OCI-LY3 (cell line): ENCODE measurements at regions not wholly inside any gene's neighbourhood (a gene's known extent, or its start where the extent isn't known, plus 50 kb on each side); places are given as distances from the start of the nearest gene placed in this dataset.
"Not testable (repeated sequence)": the region's sequence is repeated elsewhere in the genome, so short reads cannot be mapped to it uniquely, and the experiment has no call there.

Experiments
- H2AFZ ChIP-seq: fragments of 200-600, 300-600 bp; shearing (Covaris generic); 2 replicates; pipeline ENCODE4 v1.6.0; 2014; ENCODE audit warnings: antibody characterized with exemption, low read depth, low read length
- H3K27ac ChIP-seq: fragments of 200-600, 300-600 bp; sonication (generic); 2 replicates; pipeline ENCODE4 v1.5.1; 2014; ENCODE audit warnings: mild to moderate bottlenecking, low read length, moderate library complexity, mixed read lengths
- H3K27me3 ChIP-seq: fragments of 200-600, 300-600 bp; sonication (generic); 2 replicates; pipeline ENCODE4 v1.6.1; 2014; ENCODE audit warnings: low read depth, low read length, mixed read lengths
- H3K36me3 ChIP-seq: fragments of 200-600, 300-600 bp; sonication (generic); replicated peaks from 2 replicates; pipeline ENCODE3; 2014; ENCODE audit warnings: low read depth, low read length, mixed read lengths
- H3K4me1 ChIP-seq: fragments of 300-600, 200-600 bp; sonication (generic); 2 replicates; pipeline ENCODE4 v1.6.1; 2014; ENCODE audit warnings: low read length, mixed read lengths
- H3K4me2 ChIP-seq: fragments of 200-600, 300-600 bp; sonication (generic); 2 replicates; pipeline ENCODE4 v1.6.1; 2014; ENCODE audit warnings: low read length, mixed read lengths
- H3K4me3 ChIP-seq: fragments of 300-600, 200-600 bp; sonication (generic); 2 replicates; pipeline ENCODE4 v1.5.1; 2014; ENCODE audit warnings: antibody characterized with exemption, mild to moderate bottlenecking, low read length, moderate library complexity
- H3K79me2 ChIP-seq: fragments of 300-600, 200-600 bp; shearing (Covaris generic); 2 replicates; pipeline ENCODE4 v1.6.1; 2014; ENCODE audit warnings: mild to moderate bottlenecking, low read length, mixed read lengths
- H3K9ac ChIP-seq: fragments of 300-600, 200-600 bp; shearing (Covaris generic); 2 replicates; pipeline ENCODE4 v1.6.0; 2014; ENCODE audit warnings: mild to moderate bottlenecking, low read length, moderate library complexity
- H3K9me3 ChIP-seq: fragments of 200-600, 300-600 bp; shearing (Covaris generic); 2 replicates; pipeline ENCODE4 v1.6.1; 2014; ENCODE audit warnings: low read length, mixed read lengths; ENCODE audit not compliant: insufficient read depth
- H4K20me1 ChIP-seq: fragments of 200-600, 300-600 bp; sonication (generic); 2 replicates; pipeline ENCODE4 v1.6.1; 2016; ENCODE audit warnings: low read length, mixed read lengths; ENCODE audit not compliant: insufficient read depth
- CTCF ChIP-seq: fragments of 200-600, 300-600 bp; sonication (generic); IDR thresholded peaks from 2 replicates; pipeline ENCODE4 v1.5.1; 2014; ENCODE audit warnings: antibody characterized with exemption, low read length, low read depth
- EZH2phosphoT487 ChIP-seq: fragments of 200-600 bp; shearing (Covaris generic); IDR thresholded peaks from 2 replicates; pipeline ENCODE4 v1.6.1; 2018; ENCODE audit warnings: antibody characterized with exemption, mixed run types, low read depth

- no peak for TF ChIP-seq CTCF
- TF ChIP-seq EZH2phosphoT487 = no peak
- H2AFZ ChIP-seq = no peak overlapping the region
- H3K4me3 ChIP-seq = no peak overlapping the region
- no peaks in the 10 kb centered on the region for H3K27me3 ChIP-seq
- no peak overlapping the region for H3K9ac ChIP-seq
- H4K20me1 ChIP-seq = no peaks in the 10 kb centered on the region
- H3K4me2 ChIP-seq = no peak overlapping the region
- H3K9me3 ChIP-seq = peaks cover 5% of the 10 kb centered on the region; the same call in 1 of the 2 replicates
- no peaks in the 10 kb centered on the region for H3K79me2 ChIP-seq
- no peaks in the 10 kb centered on the region for H3K36me3 ChIP-seq
- no peaks in the 10 kb centered on the region for H3K4me1 ChIP-seq
- H3K27ac ChIP-seq = no peak overlapping the region
Observed at GRCh38 chr12:131395971-131396573, 314.8 kb upstream of the SFSWAP start.

- Histone ChIP-seq H3K27ac (no peak overlapping the region), H3K4me2 (no peak overlapping the region), H3K79me2 (no peaks in the 10 kb centered on the region), H3K27me3 (no peaks in the 10 kb centered on the region), H3K36me3 (no peaks in the 10 kb centered on the region), H4K20me1 (no peaks in the 10 kb centered on the region), H3K9me3 (peaks cover 5% of the 10 kb centered on the region; the same call in 1 of the 2 replicates), H3K4me1 (no peaks in the 10 kb centered on the region), H2AFZ (no peak overlapping the region), H3K9ac (no peak overlapping the region), H3K4me3 (no peak overlapping the region)
- TF ChIP-seq CTCF (no peak), EZH2phosphoT487 (no peak)
Observed at GRCh38 chr12:131397493-131398181, 313.3 kb upstream of the SFSWAP start.

- H3K27me3 ChIP-seq = no peaks in the 10 kb centered on the region
- H3K36me3 ChIP-seq = no peaks in the 10 kb centered on the region
- no peak overlapping the region for H3K4me3 ChIP-seq
- no peak overlapping the region for H3K4me2 ChIP-seq
- no peak overlapping the region for H2AFZ ChIP-seq
- H3K27ac ChIP-seq = no peak overlapping the region
- H3K79me2 ChIP-seq = no peaks in the 10 kb centered on the region
- peaks cover 5% of the 10 kb centered on the region; the same call in 1 of the 2 replicates for H3K9me3 ChIP-seq
- H4K20me1 ChIP-seq = no peaks in the 10 kb centered on the region
- no peak overlapping the region for H3K9ac ChIP-seq
- TF ChIP-seq EZH2phosphoT487 (no peak), CTCF (no peak)
- no peaks in the 10 kb centered on the region for H3K4me1 ChIP-seq
Observed at GRCh38 chr12:131399000-131399399, 311.9 kb upstream of the SFSWAP start.

DNA sequence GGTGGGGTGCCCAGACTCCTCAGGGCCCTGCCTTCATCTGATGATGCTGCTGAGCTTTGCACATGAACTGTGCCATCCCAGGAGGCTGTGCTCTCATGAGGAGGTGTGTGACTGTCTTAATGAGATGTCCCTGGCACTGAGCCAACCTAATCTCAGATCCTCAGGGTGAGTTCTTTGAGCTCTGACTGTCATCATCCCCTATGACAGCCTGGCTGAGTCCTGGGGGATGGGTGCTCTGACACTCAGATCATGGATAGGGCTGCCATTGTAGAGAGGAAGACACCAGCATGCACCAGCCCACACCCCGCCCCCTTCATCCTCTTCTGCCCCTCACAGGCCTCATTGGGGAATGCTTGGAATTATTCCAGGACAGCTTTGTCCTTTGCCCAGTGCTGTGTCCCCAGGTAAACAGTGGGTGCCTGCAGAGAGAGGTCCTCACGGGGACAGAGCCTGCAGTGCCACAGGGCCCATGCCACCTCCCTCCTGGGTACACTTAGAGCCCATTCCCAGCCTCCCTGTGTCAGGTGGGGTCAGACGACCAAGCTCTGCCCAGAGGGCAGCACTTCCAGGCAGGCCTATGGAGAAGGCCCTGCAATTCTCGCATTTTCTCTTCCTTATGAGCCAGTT lies 310.1 kb upstream of the SFSWAP start:
- H4K20me1 ChIP-seq, H3K4me1 ChIP-seq, H3K9me3 ChIP-seq, H3K36me3 ChIP-seq, H3K27ac ChIP-seq, H3K4me3 ChIP-seq, H3K27me3 ChIP-seq, H3K9ac ChIP-seq, H3K4me2 ChIP-seq, H2AFZ ChIP-seq, H3K79me2 ChIP-seq: not testable (repeated sequence)

DNA sequence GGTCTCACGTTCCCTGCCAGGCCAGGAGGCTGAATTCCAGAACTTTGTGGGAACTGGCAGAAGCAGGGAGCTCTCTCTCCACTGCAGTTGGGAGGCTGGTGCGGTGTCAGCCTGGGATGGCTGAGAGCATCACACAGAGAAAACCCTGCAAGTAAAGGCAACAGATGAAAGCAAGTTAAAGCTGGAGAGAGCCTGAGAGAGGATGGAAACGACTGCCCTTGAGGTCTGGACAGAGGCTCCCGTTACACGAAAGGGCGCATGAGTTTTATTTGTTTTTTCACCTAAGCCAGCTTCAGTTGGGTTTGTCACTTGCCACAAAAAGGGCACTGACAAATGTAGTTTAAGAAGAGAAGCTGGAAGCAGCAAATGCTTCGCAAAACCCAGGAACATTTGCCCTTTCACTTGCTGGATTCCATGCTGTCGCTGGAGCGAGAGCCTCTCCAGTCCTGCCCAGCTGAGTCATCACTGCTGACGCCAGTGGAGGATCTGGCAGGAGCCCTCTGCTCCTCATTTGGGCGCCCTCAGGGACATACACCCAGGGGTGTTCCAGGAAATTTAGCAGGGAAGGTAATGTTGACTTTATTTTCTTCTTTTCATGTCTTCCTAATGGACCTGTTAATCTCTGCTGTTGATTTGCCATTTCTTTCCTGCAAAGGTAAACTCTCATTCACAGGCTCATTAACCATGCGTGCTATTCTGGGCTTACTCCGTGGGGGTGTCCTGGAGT lies 308.8 kb upstream of the SFSWAP start:
- not testable (repeated sequence) for H4K20me1 ChIP-seq, H3K27me3 ChIP-seq, H3K4me1 ChIP-seq, H3K79me2 ChIP-seq, H3K4me2 ChIP-seq, H3K9me3 ChIP-seq, H3K9ac ChIP-seq, H3K36me3 ChIP-seq, H3K27ac ChIP-seq, H2AFZ ChIP-seq, H3K4me3 ChIP-seq
